HG03196 (cell line): ENCODE measurements at regions not wholly inside any gene's neighbourhood (a gene's known extent, or its start where the extent isn't known, plus 50 kb on each side); places are given as distances from the start of the nearest gene placed in this dataset.

Experiments
- ATAC-seq: cut with Tn5 transposase; IDR thresholded peaks from one replicate; pipeline ENCODE4 v1.9.1; 2021; ENCODE audit not compliant: unreplicated experiment

DNA sequence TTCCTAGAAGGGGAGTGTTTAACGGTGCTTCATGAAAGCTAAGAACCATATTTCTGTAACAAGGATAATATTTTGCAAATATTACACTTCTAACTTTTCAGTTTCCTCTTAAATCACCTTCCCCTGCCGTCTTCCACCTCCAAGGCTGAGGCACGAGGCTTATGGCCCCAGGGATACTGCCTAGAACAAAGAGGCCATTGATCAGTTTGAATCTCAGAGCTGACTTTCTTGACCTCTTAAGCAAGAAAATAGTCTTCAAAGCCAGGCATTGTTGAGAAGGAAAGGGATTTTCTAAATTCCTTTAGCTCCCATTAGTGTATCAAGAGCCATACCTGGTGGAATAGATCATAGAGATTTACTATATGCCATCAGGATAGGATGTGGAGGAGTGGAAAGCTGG, 566.2 kb downstream of the BNC2 start:
- ATAC-seq: no peak

DNA sequence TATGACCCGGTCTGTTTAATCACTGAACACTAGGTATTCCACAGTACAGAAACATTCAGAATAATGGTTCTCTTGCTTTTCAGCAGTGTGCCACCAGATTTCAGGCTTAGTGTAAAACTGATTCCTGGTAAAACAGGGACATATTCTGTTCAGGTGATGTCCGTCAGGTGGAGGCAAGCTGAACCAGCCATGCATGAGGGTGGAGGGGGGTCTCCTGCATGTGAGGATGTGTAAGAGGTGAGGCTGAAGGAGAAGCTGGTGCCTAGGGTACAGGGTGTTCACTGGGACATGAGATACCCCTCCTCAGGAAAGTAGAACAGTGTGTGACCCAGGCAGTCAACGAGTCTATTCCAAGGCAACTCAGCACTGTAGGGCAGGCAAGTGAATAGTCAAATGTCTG, 563.9 kb downstream of the BNC2 start:
- no peak for ATAC-seq

DNA sequence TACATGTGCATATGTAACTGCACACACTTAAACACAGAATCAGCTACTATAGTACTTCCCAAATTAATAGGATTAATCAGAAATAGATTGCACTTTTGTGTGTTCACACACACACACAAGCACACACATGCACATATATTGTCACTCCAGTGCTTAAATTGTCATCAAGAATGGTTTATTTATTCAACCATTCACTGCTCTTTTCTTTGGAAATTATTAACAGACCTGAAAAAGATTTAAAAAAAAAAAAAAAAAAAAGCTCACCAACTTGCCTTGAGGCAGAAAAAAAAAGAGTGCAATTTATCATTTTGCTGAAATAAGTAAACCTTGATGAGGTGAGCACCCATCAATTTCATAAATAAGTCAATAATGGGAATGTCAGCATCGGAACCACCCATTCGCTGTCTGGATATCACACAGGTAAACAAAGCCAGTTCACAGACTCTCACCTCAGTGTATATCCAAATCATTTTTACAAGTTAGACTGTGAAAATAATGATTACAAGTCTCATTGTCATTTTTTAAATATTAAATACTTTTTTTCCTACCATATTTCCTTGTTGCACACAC, 562.8 kb downstream of the BNC2 start:
- ATAC-seq: no peak

DNA sequence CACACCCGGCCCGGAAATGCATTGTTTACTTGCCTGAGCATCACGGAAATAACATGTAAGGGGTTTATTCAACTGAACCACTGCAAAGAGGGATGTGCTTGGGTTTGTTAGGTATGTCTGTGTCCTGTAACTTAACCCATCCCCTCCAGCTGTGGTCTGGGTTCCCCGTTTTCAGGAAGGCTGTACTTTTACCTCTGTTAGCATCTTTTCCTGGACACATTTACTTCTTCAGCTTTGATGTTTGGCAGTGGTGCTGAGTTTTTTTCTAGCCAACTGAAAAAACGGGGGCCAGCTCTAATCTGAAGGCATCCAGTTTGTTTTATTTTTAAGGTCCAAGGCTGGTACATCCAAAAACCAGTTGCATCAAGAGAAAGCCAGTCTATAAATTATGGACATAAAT, 561.8 kb downstream of the BNC2 start:
- no peak for ATAC-seq

DNA sequence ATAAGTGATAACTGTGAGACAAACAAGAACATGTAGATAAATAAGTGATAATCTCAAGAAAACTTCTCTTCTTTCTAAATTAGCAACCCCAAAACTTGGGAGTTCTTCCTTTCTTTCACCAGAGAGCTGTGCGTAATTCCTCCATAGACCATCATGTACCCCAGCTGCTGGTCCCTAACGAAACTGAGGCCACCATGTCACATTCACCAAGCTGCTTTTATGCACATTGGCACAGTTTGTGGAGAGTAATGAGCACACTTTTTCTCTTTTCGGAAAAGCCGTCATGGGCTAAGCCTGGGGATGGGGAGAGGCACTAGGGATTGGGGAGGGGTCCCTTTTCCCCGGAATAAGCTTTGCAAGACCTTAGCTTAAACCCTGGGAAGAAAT, 561.4 kb downstream of the BNC2 start:
- ATAC-seq: no peak

DNA sequence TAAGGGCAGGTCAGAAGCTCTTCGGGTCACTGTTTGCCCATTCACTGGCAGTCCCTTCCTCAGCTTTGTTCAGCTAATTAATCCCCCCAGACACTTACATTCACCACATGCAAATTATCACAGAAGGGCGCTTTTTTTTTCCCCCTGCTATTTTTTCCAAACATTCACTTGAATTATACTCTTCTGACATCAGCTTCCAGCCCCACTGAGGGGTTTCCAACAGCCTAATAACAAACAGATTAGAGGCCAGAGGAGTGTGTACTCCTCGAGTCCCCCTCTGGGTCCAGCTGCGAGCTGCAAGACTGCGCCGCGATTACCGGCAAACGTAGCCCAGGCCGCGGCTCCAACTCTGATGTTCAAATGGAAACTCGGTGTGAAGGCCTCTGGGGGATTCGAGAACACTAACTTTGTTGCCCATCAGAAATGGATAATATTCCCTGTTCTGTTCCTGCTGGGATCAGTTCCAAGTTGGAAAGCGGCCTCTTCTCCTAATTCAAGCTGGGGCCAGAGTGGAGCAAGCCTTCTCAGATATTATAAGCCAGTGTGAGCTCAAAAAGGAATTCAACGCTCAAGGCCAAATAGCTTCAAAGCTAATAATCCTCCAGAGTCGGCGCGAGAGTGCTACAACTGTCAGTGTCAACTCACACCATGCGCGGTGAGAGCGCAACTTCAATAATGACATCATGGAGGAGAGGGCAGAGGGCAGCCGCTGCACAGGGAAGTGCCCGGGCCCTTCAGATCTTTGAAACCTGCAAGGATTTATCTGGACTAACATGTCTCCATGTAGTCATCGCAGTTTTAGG, 560.8 kb downstream of the BNC2 start:
- no peak for ATAC-seq

DNA sequence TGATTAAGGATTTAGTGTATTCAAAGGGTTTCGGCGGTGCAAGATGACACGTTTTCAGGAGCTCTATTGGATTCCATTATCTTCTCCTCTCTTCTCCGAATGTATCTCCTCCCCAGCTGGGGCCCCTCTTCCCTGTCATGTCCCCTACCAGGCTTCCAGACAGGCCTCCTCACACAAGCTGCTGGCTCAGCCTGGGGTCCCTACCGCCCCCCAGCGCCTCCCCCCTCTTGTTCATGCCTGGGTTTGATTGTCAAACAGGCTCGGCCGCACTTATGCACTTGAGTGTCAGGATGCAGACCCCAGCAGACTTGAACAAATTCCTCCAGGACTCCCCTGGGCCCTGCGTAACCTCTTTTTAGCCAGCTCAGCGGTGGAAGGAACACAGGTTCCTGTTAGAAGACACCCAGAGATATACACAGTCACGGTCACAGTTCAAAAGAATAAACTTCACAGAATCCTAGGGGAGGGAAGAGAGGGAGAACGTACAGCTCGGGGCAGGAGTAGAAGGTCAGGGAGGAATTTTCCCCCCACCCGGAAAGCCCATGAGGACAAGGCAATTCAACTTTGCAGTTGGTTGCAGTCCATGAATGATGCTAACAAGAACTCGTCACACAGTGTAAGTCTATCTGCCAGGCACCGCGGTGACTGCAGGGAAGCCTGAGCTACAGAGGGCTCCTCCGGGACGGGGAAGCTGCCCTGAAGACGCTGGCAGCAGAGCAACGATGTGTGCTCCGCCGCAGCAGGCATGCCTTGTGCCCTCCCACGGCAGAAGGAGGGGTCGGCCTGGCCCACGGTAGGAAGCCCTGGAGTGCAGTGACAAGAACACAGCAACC, 560.0 kb downstream of the BNC2 start:
- ATAC-seq: no peak

DNA sequence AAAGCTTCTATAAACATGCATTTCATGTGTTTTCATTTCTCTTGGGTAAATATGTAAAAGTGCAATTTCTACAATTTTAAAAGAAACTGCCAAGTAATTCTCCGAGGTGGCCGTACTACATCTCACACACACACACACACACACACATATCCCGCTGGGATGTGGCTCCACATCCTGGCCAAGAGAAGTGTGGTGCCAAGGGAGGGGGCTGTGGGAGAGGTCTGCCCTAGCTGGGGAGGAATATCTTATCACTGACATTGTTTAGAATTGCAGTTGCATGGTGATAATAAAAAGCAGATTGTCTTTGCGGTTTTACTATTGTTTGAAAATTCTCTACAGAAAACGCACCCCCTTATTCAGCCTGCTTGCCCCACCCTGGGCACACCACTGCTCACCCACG, 558.4 kb downstream of the BNC2 start:
- ATAC-seq: no peak

DNA sequence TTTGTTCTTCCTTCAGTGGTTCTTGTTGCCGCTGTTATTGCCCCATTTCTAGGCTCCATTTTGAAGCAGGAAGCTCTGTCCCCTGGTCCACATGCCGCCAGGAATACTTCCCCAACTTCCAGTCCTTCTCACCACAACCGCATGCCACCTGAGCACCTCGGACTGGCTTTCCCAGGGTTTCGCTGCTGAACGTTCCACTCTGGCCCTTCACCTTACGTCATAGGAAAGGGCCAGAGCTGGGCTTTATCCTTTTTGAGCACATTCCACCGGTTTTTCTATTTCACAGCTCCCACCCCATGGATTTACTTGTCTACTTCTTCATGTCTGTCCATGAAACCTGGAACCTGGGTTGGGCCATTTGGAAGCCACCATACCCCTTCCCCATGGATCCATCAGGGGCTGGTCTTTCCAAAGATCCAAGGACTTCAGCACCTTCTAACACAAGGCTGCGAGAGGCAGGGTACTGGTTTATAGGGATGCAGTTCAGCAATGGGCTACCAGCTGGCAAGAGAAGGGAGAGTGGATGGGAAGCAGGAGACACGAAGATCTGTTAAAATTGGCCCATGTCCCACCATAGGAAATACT, 557.4 kb downstream of the BNC2 start:
- ATAC-seq: no peak

DNA sequence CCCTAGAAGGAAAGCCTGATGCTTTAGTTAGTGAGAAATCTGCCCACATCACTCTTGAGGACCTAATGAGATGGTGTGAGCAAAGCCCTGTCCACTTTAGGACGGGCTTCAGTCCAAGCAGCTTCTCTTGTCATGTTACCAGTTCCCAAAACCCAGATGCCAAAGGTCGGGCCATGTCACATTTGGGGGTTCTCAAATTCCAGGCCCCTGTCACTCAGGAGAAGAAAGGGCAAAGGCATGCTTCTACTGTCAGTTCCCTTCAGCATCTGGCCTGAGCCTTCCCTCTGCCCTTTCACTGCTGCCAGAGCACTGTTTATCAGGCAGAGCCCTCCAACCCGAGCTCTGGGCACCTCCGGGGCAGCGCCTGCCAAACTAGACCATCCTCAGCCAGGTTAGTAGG, 556.0 kb downstream of the BNC2 start:
- ATAC-seq: no peak

DNA sequence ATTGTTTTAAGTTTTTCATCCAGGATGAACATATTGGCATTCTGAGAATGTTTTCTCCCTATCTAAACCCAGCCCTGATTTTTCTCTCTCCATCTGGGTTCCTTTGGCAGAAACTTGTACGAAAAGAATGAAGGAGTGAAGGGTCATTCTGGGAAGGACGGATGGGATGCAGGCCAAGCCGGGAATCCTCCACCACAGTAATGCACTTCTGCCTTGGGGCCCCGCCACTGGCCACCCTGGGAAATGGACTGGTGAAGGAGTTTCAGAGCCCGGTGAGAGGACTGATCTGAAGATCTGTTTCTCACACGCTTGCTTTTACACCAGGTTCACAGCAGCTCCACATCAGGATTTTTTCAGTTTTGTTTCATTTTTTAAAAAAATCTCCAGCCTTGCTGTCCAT, 554.8 kb downstream of the BNC2 start:
- ATAC-seq: no peak

DNA sequence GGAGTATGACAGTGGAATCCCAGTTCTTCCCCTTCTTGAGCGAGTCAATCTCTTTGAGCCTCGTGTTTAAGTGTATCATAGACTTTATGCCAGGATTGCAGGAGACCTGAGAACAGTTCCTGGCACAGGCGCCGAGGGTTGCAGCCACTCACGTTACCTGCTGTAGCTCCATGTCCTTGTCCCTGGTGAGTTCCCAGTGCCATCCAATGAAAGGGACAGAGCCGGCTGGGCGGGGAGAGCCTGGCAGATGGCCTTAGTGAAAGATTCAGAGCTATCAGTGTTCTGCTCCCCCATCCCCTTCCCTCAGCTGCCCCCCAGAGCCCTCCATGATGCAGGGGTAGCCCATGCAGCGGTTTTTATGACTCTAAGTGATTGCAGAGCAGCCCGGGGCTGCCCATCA, 554.0 kb downstream of the BNC2 start:
- no peak for ATAC-seq

DNA sequence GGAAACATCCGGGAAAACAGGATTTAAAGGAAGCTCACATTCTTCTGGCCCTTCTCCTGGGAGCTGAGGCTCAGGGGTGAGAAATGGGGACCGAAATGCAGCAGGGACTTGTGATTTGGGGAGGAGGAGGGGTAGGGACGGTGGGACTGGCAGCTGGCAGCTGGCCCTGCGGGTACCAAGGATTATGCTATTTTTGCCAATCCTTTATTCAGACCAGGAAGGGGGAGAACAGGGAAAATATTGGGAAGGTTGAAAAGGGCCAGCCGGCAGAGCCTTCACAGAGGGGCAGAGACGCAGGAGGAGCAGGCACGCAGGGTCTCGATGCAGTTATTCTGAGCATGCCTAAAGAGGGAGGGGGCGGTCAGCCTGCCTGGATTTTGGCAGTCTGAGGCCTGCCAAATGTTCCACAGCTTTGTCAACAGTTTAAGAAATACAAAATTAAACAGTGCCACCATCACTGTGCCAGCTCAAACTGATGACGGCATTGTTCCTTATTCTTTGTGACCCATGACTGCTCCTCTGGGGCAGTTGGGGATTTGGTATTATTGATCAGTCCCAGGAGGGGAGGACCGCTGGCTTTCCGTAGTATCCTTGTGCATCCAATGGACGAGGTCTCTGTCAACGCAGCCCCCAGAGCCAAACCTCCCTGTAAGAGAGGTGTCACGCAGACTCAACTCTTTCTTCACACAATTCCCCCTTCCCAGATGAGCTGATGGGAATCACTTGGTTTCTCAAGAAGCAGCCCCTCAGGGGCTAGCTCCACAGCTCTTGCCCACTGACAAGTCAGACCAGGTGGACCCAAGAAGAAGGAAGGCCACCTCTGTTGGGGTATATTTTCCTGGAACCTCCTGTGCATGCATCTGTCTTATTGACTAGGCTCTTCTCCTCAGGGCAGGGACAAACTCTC, 553.3 kb downstream of the BNC2 start:
- no peak for ATAC-seq

DNA sequence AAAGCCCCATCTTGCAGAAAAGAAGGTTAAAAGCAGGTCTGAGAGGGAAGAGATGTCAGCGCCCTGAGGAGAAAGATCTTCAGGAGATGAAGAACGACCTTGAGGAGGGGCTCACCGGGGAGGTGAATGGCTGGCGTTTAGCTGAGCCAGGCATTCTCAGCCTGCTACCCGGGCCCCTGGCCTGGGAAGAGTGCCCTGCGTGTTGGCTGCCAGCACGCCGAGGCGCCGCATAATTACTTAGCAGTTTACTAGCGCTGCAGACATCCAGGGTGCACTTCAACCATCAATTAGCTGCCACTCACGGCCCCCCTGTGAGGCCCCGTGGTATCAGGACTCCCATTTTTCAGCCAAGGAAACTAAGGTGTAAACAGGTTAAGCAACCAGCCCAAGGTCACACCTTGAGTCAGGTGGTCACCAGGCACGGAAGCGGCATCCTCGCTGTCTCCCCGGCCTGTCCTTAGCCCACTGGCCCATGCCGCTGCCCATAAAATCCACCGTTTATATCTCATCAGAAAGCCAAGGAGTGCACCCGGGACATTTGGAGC, 551.9 kb downstream of the BNC2 start:
- ATAC-seq: no peak

DNA sequence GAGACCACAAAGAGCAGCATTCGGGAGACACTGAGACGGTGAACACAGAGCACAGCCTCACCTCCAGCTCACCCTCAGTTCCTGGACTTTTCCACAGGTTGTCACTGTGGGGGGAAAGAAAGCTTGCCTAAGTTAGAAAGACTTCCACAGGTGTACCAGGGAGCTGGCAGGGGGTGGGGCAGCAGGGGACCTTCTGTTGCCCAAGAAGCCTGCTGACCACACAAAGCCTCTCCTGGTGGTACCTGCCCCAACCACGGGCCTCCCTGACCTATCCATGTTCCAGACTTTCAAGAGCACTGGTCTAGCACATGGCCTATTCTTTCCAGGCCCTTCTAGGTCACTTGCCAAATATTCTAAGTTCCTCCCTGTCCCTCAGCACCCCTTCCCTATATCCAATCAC, 550.8 kb downstream of the BNC2 start:
- no peak for ATAC-seq

DNA sequence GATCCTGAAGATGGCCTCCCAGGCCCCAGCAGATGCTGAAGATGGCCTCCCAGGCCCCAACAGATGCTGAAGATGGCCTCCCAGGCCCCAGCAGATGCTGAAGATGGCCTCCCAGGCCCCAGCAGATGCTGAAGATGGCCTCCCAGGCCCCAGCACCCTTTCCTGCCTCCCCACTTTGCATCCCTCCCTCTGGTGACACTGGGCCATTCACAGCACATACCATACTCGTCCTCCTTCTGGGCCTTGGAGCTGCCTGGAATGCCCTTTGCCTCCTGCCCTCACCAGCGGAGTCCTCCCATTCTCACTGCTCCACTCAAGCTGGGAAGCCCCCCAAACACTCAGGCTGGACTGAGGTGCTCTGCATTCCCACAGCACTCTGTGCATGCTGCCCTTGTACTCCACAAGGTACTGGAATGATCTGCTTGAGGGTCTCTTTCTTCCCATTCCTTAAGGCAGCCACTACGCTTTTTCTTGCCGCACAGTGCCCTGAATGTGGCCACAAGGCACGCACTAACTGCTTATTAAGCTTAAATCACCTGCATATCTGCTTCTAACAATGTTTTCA, 550.0 kb downstream of the BNC2 start:
- no peak for ATAC-seq

DNA sequence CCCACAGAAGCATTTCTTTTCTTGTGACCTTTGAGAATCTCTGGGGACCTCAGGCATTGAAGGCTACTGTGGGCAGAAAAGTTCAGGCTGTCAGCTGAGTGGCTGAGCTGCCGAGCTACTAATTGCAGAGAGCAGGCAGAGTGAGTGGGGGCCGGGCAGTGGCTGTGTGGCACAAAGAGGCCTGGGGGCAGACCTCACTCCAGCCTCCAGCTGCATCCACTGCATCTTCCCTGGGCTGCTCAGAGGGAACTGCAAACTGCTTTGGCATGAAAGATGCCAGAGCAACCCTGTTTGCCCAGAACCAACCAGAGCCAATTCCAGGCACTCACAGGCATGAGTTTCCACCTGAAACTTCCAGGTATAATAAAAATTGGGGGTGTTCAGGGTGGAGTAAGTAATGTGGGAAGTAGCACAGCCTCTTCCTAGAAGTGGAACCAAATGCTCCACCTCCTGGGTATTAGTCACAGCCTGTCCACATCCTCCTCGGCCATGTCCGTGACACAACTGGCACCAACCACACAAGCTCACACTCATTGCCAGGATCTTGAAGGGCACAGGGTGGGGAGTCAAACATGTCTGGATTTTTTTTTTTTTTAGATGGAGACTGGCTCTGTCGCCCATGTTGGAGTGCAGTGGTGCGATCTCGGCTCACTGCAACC, 548.9 kb downstream of the BNC2 start:
- ATAC-seq: no peak

DNA sequence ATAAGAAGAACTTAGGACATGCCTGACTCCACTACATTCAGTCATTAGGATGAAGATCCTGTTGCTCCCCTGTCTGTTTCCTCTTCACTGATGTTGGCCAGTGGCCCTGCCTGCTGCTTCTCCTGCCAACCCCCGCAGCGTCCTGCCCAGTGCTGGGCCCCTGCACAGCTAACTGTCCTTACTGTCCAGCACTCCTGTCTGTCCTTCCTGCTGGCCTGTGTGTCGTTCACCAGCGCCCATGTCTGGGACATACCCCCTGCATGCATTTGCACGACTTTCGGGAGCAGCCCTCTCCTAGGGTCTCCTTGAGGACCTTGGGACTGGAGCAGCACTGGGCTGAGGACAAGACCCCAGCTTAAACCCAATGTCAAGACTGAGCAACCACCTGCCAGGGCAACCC, 547.6 kb downstream of the BNC2 start:
- no peak for ATAC-seq

DNA sequence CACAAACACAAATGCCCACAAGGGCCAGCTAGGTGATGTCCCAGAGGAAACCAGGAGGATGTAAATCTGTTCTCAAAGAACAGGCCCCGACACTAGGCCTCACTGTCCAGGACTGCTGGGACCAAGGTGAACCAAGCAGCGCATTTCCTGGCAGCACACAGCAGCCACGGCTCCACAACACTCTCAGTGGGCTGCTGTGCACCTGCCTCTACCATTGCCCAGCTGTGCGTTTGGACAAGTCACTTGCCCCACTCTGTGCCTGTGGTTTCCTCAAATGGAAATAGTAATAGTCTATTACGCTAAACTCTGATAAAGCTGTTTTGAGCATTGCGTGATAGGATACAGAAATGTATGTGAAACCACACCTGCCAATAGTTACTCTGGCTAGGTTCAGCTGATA, 544.5 kb downstream of the BNC2 start:
- ATAC-seq: no peak

DNA sequence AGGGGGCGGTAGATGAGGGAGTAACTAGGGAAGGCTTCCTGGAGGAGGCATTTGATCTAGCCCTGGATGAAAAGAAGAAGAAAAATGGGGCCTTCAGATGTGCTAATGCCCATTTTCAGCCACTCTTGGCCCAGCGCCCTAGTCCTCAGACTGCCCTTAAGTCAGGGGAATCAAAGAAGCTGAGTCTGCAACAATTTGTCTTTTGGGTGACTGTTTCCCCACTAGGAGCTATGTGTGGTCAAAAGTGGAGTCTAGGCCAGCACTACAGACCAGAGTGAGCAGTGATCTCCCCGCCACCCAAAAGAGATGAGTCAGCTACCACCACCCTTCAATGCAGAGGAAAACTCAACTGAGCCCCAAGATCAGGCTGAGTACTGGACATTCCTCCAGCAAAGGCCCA, 542.1 kb downstream of the BNC2 start:
- no peak for ATAC-seq
